ENCODE measurements at regions not wholly inside any gene's neighbourhood (a gene's known extent, or its start where the extent isn't known, plus 50 kb on each side); places are given as distances from the start of the nearest gene placed in this dataset.

GRCh38 chr5:124044613-124045012 lies 532.6 kb downstream of the CSNK1G3 start:
- no peak for ATAC-seq
- intact Hi-C loops (cut with DNase I, micrococcal nuclease): no loop called here

GRCh38 chr5:124043456-124043855 lies 531.5 kb downstream of the CSNK1G3 start:
- Histone ChIP-seq H3K4me1 (ENCODE audit: low read depth) (peaks cover 9% of the 10 kb centered on the region), H3K4me3 (no peak overlapping the region), H3K9me3 (no peaks in the 10 kb centered on the region), H3K36me3 (ENCODE audit: low read depth) (no peaks in the 10 kb centered on the region)
- DNase-seq (no peak), ATAC-seq (peak; percentile 74)
- no peak for TF ChIP-seq CTCF (IDR thresholded peaks at IDR 0.05)
- intact Hi-C loops (cut with DNase I, micrococcal nuclease): no loop called here

More at GRCh38 chr5:124044613-124045012, 532.6 kb downstream of the CSNK1G3 start:
- DNase-seq: no peak
- H3K4me1 ChIP-seq (ENCODE audit: low read depth): peaks cover 9% of the 10 kb centered on the region
- H3K4me3 ChIP-seq: no peak overlapping the region
- no peaks in the 10 kb centered on the region for H3K9me3 ChIP-seq
- no peak for TF ChIP-seq CTCF (IDR thresholded peaks at IDR 0.05)
- no peaks in the 10 kb centered on the region for H3K36me3 ChIP-seq (ENCODE audit: low read depth)

GRCh38 chr5:124040799-124041198 lies 528.8 kb downstream of the CSNK1G3 start:
- intact Hi-C loops (cut with DNase I, micrococcal nuclease): no loop called here
- Histone ChIP-seq H3K9me3 (no peaks in the 10 kb centered on the region), H3K4me1 (ENCODE audit: low read depth) (peaks cover 9% of the 10 kb centered on the region), H3K36me3 (ENCODE audit: low read depth) (no peaks in the 10 kb centered on the region), H3K4me3 (no peak overlapping the region)
- DNase-seq (peak in 1 of 3 donors; percentile 53), ATAC-seq (peak; percentile 54)
- TF ChIP-seq CTCF (IDR thresholded peaks at IDR 0.05): no peak

GRCh38 chr5:124039410-124039809 lies 527.4 kb downstream of the CSNK1G3 start:
- DNase-seq: no peak
- no peaks in the 10 kb centered on the region for H3K9me3 ChIP-seq
- TF ChIP-seq CTCF (IDR thresholded peaks at IDR 0.05): no peak
- intact Hi-C loops (cut with DNase I, micrococcal nuclease): no loop called here
- H3K4me3 ChIP-seq: no peak overlapping the region
- H3K4me1 ChIP-seq (ENCODE audit: low read depth): peaks cover 9% of the 10 kb centered on the region
- no peaks in the 10 kb centered on the region for H3K36me3 ChIP-seq (ENCODE audit: low read depth)
- no peak for ATAC-seq

- Histone ChIP-seq H3K9me3 (no peaks in the 10 kb centered on the region), H3K36me3 (ENCODE audit: low read depth) (no peaks in the 10 kb centered on the region), H3K4me1 (ENCODE audit: low read depth) (peaks cover 9% of the 10 kb centered on the region), H3K4me3 (no peak overlapping the region)
- intact Hi-C loops (cut with DNase I, micrococcal nuclease): no loop called here
- DNase-seq: no peak
- TF ChIP-seq CTCF (IDR thresholded peaks at IDR 0.05): no peak
- ATAC-seq: no peak
Observed at GRCh38 chr5:124036786-124037185, 524.8 kb downstream of the CSNK1G3 start.

GRCh38 chr5:124034963-124035362 lies 523.0 kb downstream of the CSNK1G3 start:
- H3K4me3 ChIP-seq: no peak overlapping the region
- no peak for TF ChIP-seq CTCF (IDR thresholded peaks at IDR 0.05)
- no peak for ATAC-seq
- intact Hi-C loops (cut with DNase I, micrococcal nuclease): no loop called here
- H3K36me3 ChIP-seq (ENCODE audit: low read depth): no peaks in the 10 kb centered on the region
- H3K9me3 ChIP-seq: no peaks in the 10 kb centered on the region
- DNase-seq: no peak
- no peaks in the 10 kb centered on the region for H3K4me1 ChIP-seq (ENCODE audit: low read depth)

All from mucosa of descending colon (tissue), 3 donors.